ENCODE measurements at regions not wholly inside any gene's neighbourhood (a gene's known extent, or its start where the extent isn't known, plus 50 kb on each side); places are given as distances from the start of the nearest gene placed in this dataset.

DNA sequence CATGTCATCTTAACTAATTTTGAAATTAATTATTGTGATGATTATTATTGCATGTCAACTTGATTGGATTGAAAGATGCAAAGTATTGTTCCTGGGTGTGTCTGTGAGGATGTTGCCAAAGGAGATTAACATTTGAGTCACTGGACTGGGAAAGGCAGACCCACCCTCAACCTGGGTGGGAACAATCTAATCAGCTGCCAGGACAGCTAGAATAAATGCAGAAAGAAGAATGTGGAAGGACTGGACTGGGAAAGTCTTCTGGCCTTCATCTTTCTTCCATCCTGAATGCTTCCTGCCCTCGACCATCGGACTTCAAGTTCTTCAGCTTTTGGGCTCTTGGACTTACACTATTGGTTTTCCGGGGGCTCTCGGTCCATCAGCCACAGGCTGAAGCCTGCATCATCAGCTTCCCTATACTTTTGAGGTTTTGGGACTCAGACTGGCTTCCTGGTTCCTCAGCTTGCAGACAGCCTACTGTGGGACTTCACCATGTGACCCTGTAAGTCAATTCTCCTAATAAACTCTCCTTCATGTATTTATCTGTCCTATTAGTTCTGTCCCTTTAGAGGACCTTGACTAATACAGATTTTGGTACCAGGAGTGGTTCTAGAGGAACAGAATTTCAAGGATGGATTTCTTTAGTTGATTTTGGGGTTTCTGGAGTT, 959.8 kb downstream of the ANKRD7 start:
- no peak overlapping the region for H3K4me3 ChIP-seq (ENCODE audit: low read depth, low read length)
- ChIA-PET CTCF (no interaction called here), POLR2A (no interaction called here)
- DNase-seq (ENCODE audit: low read depth, low spot score), result no peak
- H3K27me3 ChIP-seq (ENCODE audit: control insufficient read depth, insufficient read depth, low read length), result no peaks in the 10 kb centered on the region
- peaks cover 3% of the 10 kb centered on the region for H3K9me3 ChIP-seq (ENCODE audit: control insufficient read depth, insufficient read depth, low read length)
- no peak overlapping the region for H3K27ac ChIP-seq (ENCODE audit: low read depth, low read length)
- TF ChIP-seq, protein P1, sequence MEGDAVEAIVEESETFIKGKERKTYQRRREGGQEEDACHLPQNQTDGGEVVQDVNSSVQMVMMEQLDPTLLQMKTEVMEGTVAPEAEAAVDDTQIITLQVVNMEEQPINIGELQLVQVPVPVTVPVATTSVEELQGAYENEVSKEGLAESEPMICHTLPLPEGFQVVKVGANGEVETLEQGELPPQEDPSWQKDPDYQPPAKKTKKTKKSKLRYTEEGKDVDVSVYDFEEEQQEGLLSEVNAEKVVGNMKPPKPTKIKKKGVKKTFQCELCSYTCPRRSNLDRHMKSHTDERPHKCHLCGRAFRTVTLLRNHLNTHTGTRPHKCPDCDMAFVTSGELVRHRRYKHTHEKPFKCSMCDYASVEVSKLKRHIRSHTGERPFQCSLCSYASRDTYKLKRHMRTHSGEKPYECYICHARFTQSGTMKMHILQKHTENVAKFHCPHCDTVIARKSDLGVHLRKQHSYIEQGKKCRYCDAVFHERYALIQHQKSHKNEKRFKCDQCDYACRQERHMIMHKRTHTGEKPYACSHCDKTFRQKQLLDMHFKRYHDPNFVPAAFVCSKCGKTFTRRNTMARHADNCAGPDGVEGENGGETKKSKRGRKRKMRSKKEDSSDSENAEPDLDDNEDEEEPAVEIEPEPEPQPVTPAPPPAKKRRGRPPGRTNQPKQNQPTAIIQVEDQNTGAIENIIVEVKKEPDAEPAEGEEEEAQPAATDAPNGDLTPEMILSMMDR (IDR thresholded peaks at IDR 0.05; ENCODE audit: low read depth, low read length), result no peak

DNA sequence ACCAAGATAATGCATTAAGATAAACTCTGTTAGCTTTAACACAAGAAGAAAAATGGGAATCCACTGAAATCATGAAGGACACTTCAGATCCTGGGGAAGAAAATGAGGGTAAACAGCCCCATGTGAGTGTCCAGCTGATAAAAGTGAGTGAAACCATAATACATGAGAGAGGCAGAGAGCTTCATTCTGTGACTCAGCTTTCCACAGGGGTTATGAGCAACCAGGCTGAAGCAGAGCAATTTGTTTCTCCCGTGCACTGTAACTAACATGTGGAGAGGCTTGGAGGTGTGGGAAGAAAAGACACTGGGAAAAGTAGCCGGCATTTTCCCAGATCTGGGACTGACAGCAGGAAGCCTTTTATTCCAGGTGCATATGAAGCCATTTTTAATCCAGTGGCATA, 971.7 kb downstream of the ANKRD7 start:
- TF ChIP-seq, protein P1 (IDR thresholded peaks at IDR 0.05; ENCODE audit: low read depth, low read length), result no peak
- ChIA-PET POLR2A (no interaction called here), CTCF (interaction anchor here (1.1 kb wide), 1 partner anchor 20 kb away, joined by 3 read pairs; no protein-coding TSS in a partner anchor)

DNA sequence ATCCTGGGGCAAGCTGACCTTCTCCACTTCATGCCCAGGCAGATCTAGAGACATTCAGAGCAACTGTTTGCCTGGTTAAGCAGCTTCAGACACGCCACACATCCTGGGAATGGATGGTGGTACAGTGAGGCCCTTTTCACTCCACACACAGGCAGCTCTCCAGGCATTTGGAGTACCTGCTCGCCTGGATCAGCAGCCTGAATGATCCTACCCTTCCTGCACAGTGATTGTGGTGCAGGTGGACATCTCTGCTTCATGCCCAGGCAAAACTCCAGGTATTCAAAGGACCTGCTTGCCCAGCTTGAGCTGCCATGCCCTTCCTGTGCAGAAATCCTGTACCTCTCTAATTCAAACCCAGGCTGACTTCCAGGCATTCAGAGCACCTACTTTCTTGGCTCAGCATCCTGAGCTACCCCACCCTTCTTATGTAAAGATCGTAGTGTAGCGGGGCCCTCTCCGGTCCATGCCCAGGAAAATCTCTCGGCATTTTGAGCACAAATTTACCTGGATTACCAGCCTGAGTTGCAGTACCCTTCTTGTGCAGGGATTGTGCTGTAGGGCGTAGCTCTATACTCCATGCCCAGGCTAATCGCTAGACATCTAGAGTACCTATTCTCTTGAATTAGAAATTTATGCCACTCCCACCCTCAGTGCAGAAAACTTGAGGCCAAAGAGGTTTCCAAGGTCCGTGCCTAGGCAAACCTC, 972.8 kb downstream of the ANKRD7 start:
- TF ChIP-seq, protein P1 (IDR thresholded peaks at IDR 0.05; ENCODE audit: low read depth, low read length), result no peak
- ChIA-PET POLR2A (no interaction called here), CTCF (interaction anchor here (0.7 to 2.5 kb wide), 5 partner anchors 15 to 925 kb away, joined by 3 to 10 read pairs (median 6); no protein-coding TSS in a partner anchor)
- Histone ChIP-seq H3K27ac (ENCODE audit: low read depth, low read length) (no peak overlapping the region), H3K9me3 (ENCODE audit: control insufficient read depth, insufficient read depth, low read length) (no peaks in the 10 kb centered on the region; the same call in 1 of the 2 replicates), H3K27me3 (ENCODE audit: control insufficient read depth, insufficient read depth, low read length) (no peaks in the 10 kb centered on the region), H3K4me3 (ENCODE audit: low read depth, low read length) (no peak overlapping the region)
- no peak for DNase-seq (ENCODE audit: low read depth, low spot score)

More for the DNA sequence above, 971.7 kb downstream of the ANKRD7 start:
- no peak for DNase-seq (ENCODE audit: low read depth, low spot score)
- Histone ChIP-seq H3K4me3 (ENCODE audit: low read depth, low read length) (no peak overlapping the region), H3K27me3 (ENCODE audit: control insufficient read depth, insufficient read depth, low read length) (no peaks in the 10 kb centered on the region), H3K27ac (ENCODE audit: low read depth, low read length) (no peak overlapping the region), H3K9me3 (ENCODE audit: control insufficient read depth, insufficient read depth, low read length) (no peaks in the 10 kb centered on the region; the same call in 1 of the 2 replicates)

DNA sequence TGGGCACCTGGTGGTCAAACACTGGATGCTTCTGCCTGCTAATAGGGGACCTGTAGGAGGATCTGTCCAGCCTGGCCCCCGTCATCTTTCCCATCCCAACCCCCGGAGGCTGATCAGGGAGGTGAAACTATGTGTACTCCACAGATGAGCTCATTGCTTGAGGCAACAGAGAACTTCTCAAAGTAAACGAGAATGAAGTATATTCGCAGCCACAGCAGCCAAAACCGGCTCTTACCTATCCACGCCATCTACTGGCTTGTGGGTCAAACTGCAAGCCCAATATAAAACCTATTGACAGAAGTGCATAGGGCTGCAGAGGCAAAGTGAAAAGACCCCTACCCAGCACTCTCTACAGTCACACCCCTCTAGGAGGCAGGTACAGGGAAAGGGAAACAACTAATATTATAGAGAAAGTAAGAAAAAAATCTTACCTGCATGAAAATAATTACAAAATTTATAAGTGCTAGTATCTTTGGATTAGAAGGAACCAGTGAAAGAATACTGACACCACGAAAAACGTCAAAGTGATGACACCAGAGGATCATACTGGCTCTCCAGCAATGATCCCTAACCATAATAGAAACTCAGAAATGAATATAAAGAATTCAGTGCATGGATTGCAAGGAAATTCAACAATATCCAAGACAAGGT, 973.5 kb downstream of the ANKRD7 start:
- Histone ChIP-seq H3K27me3 (ENCODE audit: control insufficient read depth, insufficient read depth, low read length) (no peaks in the 10 kb centered on the region), H3K9me3 (ENCODE audit: control insufficient read depth, insufficient read depth, low read length) (no peaks in the 10 kb centered on the region; the same call in 1 of the 2 replicates), H3K27ac (ENCODE audit: low read depth, low read length) (no peak overlapping the region), H3K4me3 (ENCODE audit: low read depth, low read length) (no peak overlapping the region)
- TF ChIP-seq, protein P1 (IDR thresholded peaks at IDR 0.05; ENCODE audit: low read depth, low read length), result peak; percentile 65
- DNase-seq (ENCODE audit: low read depth, low spot score), result no peak
- ChIA-PET CTCF (interaction anchor here (0.7 to 2.5 kb wide), 5 partner anchors 15 to 926 kb away, joined by 3 to 10 read pairs (median 6); no protein-coding TSS in a partner anchor), POLR2A (no interaction called here)

Data from AG04450 (cell line).